H1 (cell line): ENCODE measurements at regions not wholly inside any gene's neighbourhood (a gene's known extent, or its start where the extent isn't known, plus 50 kb on each side); places are given as distances from the start of the nearest gene placed in this dataset.

ENCODE experiments used
- CHD2 ChIP-seq: IDR thresholded peaks from 2 replicates; pipeline ENCODE4 v1.6.1; 2012; ENCODE audit warnings: low read length, improper control_type of control experiment
- KDM1A ChIP-seq: fragments of 200-600, 300-600 bp; sonication (generic); IDR thresholded peaks from 2 replicates; pipeline ENCODE4 v1.7.1; 2016; ENCODE audit warnings: mild to moderate bottlenecking, low read length, borderline replicate concordance
- POLR2AphosphoS5 ChIP-seq: IDR thresholded peaks from 2 replicates; pipeline ENCODE4 v1.6.1; 2011; ENCODE audit warnings: low read depth, low read length
- RBBP5 ChIP-seq: IDR thresholded peaks from 2 replicates; pipeline ENCODE4 v1.7.1; 2012; ENCODE audit warnings: low read depth, mild to moderate bottlenecking, inconsistent platforms, low read length, moderate library complexity, borderline replicate concordance
- TAF7 ChIP-seq: optimal IDR thresholded peaks from 2 replicates; pipeline ENCODE3; 2011; ENCODE audit warnings: low read depth, mild to moderate bottlenecking, inconsistent platforms, low read length, moderate library complexity, borderline replicate concordance
- TBP ChIP-seq: IDR thresholded peaks from 2 replicates; pipeline ENCODE4 v1.6.1; 2011; ENCODE audit warnings: low read depth, low read length, improper control_type of control experiment
- TF ChIP-seq, protein P1 (sequence below): fragments of 300-600 bp; sonication (generic); IDR thresholded peaks from 2 replicates; pipeline ENCODE4 v1.7.1; 2012; ENCODE audit warnings: low read length, moderate library complexity, mild to moderate bottlenecking, inconsistent platforms; ENCODE audit not compliant: insufficient replicate concordance
- TF ChIP-seq, protein P2 (sequence below): IDR thresholded peaks from 2 replicates; pipeline ENCODE4 v1.6.1; 2011; ENCODE audit warnings: low read depth, mild to moderate bottlenecking, low read length; ENCODE audit not compliant: insufficient read depth

DNA sequence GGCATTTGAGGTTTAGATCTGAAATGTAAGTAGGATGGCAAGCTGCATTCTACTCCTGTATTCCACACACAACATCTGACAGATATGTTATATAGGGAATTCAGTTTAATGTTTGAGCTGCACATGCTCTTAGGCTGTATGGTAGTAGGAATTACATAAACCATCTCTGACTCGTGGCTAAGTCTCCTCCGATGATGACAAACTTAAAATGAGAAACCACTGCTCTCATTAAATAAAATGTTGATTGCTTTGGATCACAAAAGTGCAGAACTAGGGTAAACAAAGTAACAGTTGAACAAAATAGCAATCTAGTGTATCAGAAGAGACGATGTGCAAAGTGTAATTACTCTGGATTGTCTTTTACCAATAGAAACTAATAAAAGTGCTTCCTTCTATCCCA lies 50.1 kb upstream of the WDR75 start (continued):
- TF ChIP-seq, protein P1, sequence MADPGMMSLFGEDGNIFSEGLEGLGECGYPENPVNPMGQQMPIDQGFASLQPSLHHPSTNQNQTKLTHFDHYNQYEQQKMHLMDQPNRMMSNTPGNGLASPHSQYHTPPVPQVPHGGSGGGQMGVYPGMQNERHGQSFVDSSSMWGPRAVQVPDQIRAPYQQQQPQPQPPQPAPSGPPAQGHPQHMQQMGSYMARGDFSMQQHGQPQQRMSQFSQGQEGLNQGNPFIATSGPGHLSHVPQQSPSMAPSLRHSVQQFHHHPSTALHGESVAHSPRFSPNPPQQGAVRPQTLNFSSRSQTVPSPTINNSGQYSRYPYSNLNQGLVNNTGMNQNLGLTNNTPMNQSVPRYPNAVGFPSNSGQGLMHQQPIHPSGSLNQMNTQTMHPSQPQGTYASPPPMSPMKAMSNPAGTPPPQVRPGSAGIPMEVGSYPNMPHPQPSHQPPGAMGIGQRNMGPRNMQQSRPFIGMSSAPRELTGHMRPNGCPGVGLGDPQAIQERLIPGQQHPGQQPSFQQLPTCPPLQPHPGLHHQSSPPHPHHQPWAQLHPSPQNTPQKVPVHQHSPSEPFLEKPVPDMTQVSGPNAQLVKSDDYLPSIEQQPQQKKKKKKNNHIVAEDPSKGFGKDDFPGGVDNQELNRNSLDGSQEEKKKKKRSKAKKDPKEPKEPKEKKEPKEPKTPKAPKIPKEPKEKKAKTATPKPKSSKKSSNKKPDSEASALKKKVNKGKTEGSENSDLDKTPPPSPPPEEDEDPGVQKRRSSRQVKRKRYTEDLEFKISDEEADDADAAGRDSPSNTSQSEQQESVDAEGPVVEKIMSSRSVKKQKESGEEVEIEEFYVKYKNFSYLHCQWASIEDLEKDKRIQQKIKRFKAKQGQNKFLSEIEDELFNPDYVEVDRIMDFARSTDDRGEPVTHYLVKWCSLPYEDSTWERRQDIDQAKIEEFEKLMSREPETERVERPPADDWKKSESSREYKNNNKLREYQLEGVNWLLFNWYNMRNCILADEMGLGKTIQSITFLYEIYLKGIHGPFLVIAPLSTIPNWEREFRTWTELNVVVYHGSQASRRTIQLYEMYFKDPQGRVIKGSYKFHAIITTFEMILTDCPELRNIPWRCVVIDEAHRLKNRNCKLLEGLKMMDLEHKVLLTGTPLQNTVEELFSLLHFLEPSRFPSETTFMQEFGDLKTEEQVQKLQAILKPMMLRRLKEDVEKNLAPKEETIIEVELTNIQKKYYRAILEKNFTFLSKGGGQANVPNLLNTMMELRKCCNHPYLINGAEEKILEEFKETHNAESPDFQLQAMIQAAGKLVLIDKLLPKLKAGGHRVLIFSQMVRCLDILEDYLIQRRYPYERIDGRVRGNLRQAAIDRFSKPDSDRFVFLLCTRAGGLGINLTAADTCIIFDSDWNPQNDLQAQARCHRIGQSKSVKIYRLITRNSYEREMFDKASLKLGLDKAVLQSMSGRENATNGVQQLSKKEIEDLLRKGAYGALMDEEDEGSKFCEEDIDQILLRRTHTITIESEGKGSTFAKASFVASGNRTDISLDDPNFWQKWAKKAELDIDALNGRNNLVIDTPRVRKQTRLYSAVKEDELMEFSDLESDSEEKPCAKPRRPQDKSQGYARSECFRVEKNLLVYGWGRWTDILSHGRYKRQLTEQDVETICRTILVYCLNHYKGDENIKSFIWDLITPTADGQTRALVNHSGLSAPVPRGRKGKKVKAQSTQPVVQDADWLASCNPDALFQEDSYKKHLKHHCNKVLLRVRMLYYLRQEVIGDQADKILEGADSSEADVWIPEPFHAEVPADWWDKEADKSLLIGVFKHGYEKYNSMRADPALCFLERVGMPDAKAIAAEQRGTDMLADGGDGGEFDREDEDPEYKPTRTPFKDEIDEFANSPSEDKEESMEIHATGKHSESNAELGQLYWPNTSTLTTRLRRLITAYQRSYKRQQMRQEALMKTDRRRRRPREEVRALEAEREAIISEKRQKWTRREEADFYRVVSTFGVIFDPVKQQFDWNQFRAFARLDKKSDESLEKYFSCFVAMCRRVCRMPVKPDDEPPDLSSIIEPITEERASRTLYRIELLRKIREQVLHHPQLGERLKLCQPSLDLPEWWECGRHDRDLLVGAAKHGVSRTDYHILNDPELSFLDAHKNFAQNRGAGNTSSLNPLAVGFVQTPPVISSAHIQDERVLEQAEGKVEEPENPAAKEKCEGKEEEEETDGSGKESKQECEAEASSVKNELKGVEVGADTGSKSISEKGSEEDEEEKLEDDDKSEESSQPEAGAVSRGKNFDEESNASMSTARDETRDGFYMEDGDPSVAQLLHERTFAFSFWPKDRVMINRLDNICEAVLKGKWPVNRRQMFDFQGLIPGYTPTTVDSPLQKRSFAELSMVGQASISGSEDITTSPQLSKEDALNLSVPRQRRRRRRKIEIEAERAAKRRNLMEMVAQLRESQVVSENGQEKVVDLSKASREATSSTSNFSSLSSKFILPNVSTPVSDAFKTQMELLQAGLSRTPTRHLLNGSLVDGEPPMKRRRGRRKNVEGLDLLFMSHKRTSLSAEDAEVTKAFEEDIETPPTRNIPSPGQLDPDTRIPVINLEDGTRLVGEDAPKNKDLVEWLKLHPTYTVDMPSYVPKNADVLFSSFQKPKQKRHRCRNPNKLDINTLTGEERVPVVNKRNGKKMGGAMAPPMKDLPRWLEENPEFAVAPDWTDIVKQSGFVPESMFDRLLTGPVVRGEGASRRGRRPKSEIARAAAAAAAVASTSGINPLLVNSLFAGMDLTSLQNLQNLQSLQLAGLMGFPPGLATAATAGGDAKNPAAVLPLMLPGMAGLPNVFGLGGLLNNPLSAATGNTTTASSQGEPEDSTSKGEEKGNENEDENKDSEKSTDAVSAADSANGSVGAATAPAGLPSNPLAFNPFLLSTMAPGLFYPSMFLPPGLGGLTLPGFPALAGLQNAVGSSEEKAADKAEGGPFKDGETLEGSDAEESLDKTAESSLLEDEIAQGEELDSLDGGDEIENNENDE = no peak
- TF ChIP-seq CHD2 (no peak), KDM1A (no peak), TBP (no peak), TAF7 (no peak), RBBP5 (no peak), POLR2AphosphoS5 (no peak)
- TF ChIP-seq, protein P2, sequence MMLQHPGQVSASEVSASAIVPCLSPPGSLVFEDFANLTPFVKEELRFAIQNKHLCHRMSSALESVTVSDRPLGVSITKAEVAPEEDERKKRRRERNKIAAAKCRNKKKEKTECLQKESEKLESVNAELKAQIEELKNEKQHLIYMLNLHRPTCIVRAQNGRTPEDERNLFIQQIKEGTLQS = no peak
